GM12878 (cell line): ENCODE measurements at regions not wholly inside any gene's neighbourhood (a gene's known extent, or its start where the extent isn't known, plus 50 kb on each side); places are given as distances from the start of the nearest gene placed in this dataset.

ENCODE experiments used
- ATAC-seq: fragments of 200-7000 bp; cut with Tn5 transposase; 3 replicates; pipeline ENCODE4 v1.9.1; 2020; ENCODE audit warnings: mild to moderate bottlenecking, moderate library complexity
- BruUV-seq: library from RNA; stranded (reverse); fragments of 400-500 nt; replicated peaks from 2 replicates; lab custom pipeline; 2021; lab: Mats Ljungman, UMichigan
- CTCF ChIA-PET: fragments of 300-600 bp; sonication (Branson Sonifier 250); formaldehyde crosslinking; extraction: SDS; loops from one replicate; lab custom pipeline; 2021; ENCODE audit warnings: inconsistent platforms; lab: Yijun Ruan, JAX
- POLR2A ChIA-PET: fragments of 350-600 bp; formaldehyde crosslinking; extraction: SDS; loops from one replicate; lab custom pipeline; 2021; ENCODE audit warnings: inconsistent platforms; lab: Charles Lee
- RAD21 ChIA-PET: fragments of 300-600 bp; sonication (Branson Sonifier 250); formaldehyde crosslinking; loops from one replicate; lab custom pipeline; 2023; ENCODE audit warnings: antibody characterized with exemption; ENCODE audit not compliant: unreplicated experiment; lab: Charles Lee
- SMC1A ChIA-PET: fragments of 300-600 bp; sonication (Branson Sonifier 250); formaldehyde crosslinking; loops from one replicate; lab custom pipeline; 2023; ENCODE audit not compliant: unreplicated experiment, uncharacterized antibody; lab: Charles Lee
- DNase-seq: peaks from one replicate; pipeline ENCODE4 v3.0.0-alpha.2; 2011; ENCODE audit warnings: low read depth, low spot score
- FAIRE-seq: peaks from 3 replicates; lab custom pipeline; 2011; peaks lifted over from hg19 to GRCh38; lab: Jason Lieb, UNC
- H2AFZ ChIP-seq: 2 replicates; pipeline ENCODE4 v1.6.0; 2011; ENCODE audit warnings: low read depth, low read length, control low read depth; ENCODE audit not compliant: control insufficient read depth
- H3K27ac ChIP-seq: 2 replicates; pipeline ENCODE4 v1.5.1; 2011; ENCODE audit warnings: control low read depth; ENCODE audit not compliant: control insufficient read depth, insufficient read depth
- H3K27me3 ChIP-seq, 2 experiments: replicated peaks in 1 of 2; 2 replicates each; pipeline versions ENCODE4 v1.6.0 to v1.6.1; 2011; ENCODE audit warnings: low read length in 1 of 2; ENCODE audit not compliant: control insufficient read depth in 2 of 2, insufficient read depth in 2 of 2
- H3K36me3 ChIP-seq, 2 experiments: 2 replicates each; pipeline ENCODE4 v1.5.1; 2011; ENCODE audit warnings: low read length in 1 of 2; ENCODE audit not compliant: control insufficient read depth in 2 of 2, insufficient read depth in 2 of 2
- H3K4me1 ChIP-seq: 2 replicates; pipeline ENCODE4 v1.6.1; 2011; ENCODE audit warnings: mild to moderate bottlenecking, low read length, moderate library complexity, mixed read lengths; ENCODE audit not compliant: control insufficient read depth, insufficient read depth
- H3K4me2 ChIP-seq: 2 replicates; pipeline ENCODE4 v1.6.0; 2011; ENCODE audit warnings: control low read depth; ENCODE audit not compliant: control insufficient read depth, insufficient read depth
- H3K4me3 ChIP-seq: fragments of 200-600 bp; sonication (generic); 2 replicates; pipeline ENCODE4 v1.5.1; 2016
- H3K79me2 ChIP-seq: 2 replicates; pipeline ENCODE4 v1.6.0; 2011; ENCODE audit warnings: low read length; ENCODE audit not compliant: control insufficient read depth, insufficient read depth
- H3K9ac ChIP-seq: 2 replicates; pipeline ENCODE4 v1.8.0; 2011; ENCODE audit warnings: low read length, control low read depth, mixed read lengths; ENCODE audit not compliant: control insufficient read depth, insufficient read depth
- H3K9me3 ChIP-seq: replicated peaks from 3 replicates; pipeline ENCODE4 v1.5.1; 2011; ENCODE audit warnings: mild to moderate bottlenecking, low read length; ENCODE audit not compliant: control insufficient read depth, insufficient read depth
- H4K20me1 ChIP-seq: 2 replicates; pipeline ENCODE4 v1.6.0; 2011; ENCODE audit not compliant: control insufficient read depth, insufficient read depth
- CREM ChIP-seq: IDR thresholded peaks from 2 replicates; pipeline ENCODE4 v1.6.1; 2014; ENCODE audit warnings: antibody characterized with exemption, low read depth
- E2F8 ChIP-seq: fragments of 450-650 bp; IDR thresholded peaks from 2 replicates; pipeline ENCODE4 v1.6.1; 2018; ENCODE audit warnings: mild to moderate bottlenecking, low read depth, moderate library complexity; ENCODE audit not compliant: partially characterized antibody
- EED ChIP-seq: sonication (generic); IDR thresholded peaks from 2 replicates; pipeline ENCODE4 v1.6.1; 2016; ENCODE audit warnings: antibody characterized with exemption, low read depth
- EZH2 ChIP-seq: IDR thresholded peaks from 2 replicates; pipeline ENCODE4 v1.6.1; 2012; ENCODE audit warnings: low read depth, mild to moderate bottlenecking, control low read depth, inconsistent platforms, low read length, borderline replicate concordance; ENCODE audit not compliant: control insufficient read depth
- KDM1A ChIP-seq: fragments of 200-600 bp; sonication (generic); IDR thresholded peaks from 2 replicates; pipeline ENCODE4 v1.6.1; 2016; ENCODE audit warnings: borderline replicate concordance
- NFIC ChIP-seq: IDR thresholded peaks from 2 replicates; pipeline ENCODE4 v1.6.1; 2012; ENCODE audit warnings: low read depth, mild to moderate bottlenecking, inconsistent platforms, low read length, moderate library complexity
- NFYA ChIP-seq: IDR thresholded peaks from 2 replicates; pipeline ENCODE4 v1.6.1; 2011; ENCODE audit warnings: low read depth, mild to moderate bottlenecking, low read length, improper control_type of control experiment, borderline replicate concordance
- PBX3 ChIP-seq: IDR thresholded peaks from 2 replicates; pipeline ENCODE4 v1.6.1; 2011; ENCODE audit warnings: mild to moderate bottlenecking, low read depth, low read length, moderate library complexity; ENCODE audit not compliant: insufficient replicate concordance
- PKNOX1 ChIP-seq: fragments of 450-650 bp; IDR thresholded peaks from 2 replicates; pipeline ENCODE4 v1.6.1; 2016; ENCODE audit warnings: mild to moderate bottlenecking
- RFX5 ChIP-seq: IDR thresholded peaks from 2 replicates; pipeline ENCODE4 v1.6.1; 2011; ENCODE audit warnings: low read depth, low read length, improper control_type of control experiment
- SIX5 ChIP-seq: IDR thresholded peaks from 2 replicates; pipeline ENCODE4 v1.6.1; 2011; ENCODE audit warnings: mild to moderate bottlenecking, low read depth, low read length, moderate library complexity; ENCODE audit not compliant: severe bottlenecking
- ZBTB33 ChIP-seq: fragments of 450-650 bp; IDR thresholded peaks from 2 replicates; pipeline ENCODE4 v1.6.1; 2017; ENCODE audit warnings: mild to moderate bottlenecking
- WGBS: methylation state at CpG from one replicate; pipeline ENCODE4 v1.1.6; 2016; ENCODE audit warnings: low lambda C conversion rate; ENCODE audit not compliant: insufficient replicate concordance, insufficient coverage; ENCODE audit errors: missing lambda C conversion rate; 5-methylcytosine and 5-hydroxymethylcytosine counted together
- in situ Hi-C: fragments of 300-500 bp; cut with MboI; formaldehyde crosslinking; loops from 9 replicates; pipeline ENCODE4 v1.14.3; 2018; ENCODE audit warnings: mixed read lengths
- intact Hi-C: fragments of 100-400 bp; cut with micrococcal nuclease; formaldehyde crosslinking; loops from one replicate; pipeline ENCODE4 v1.14.2; 2022; ENCODE audit not compliant: unreplicated experiment

GRCh38 chr14:54197369-54197768 lies 199.4 kb upstream of the CDKN3 start:
- WGBS = 0% methylated on average over 1 of the region's 1 CpG
- Histone ChIP-seq H4K20me1 (no peaks in the 10 kb centered on the region), H3K9me3 (no peaks in the 10 kb centered on the region), H3K27ac (no peak overlapping the region), H3K79me2 (no peaks in the 10 kb centered on the region), H3K4me2 (no peak overlapping the region), H3K27me3 (no peaks in the 10 kb centered on the region), H2AFZ (no peak overlapping the region), H3K4me3 (no peak overlapping the region), H3K36me3 (no peaks in the 10 kb centered on the region)
- no TSS peak for BruUV-seq
- ChIA-PET RAD21 (no interaction called here), CTCF (no interaction called here)
- intact Hi-C loops = no loop called here
- ATAC-seq (no peak), DNase-seq (no peak), FAIRE-seq (no peak)
- TF ChIP-seq NFYA (no peak), CREM (no peak), ZBTB33 (no peak), RFX5 (no peak), EED (no peak), KDM1A (no peak), SIX5 (no peak), E2F8 (no peak), EZH2 (no peak), PBX3 (no peak), NFIC (no peak), PKNOX1 (no peak)
- TF ChIP-seq, all 136 proteins: peak for 0
- in situ Hi-C loops = no loop called here
- Histone ChIP-seq H3K9ac (no peak overlapping the region), H3K4me1 (no peaks in the 10 kb centered on the region)
- SMC1A ChIA-PET = no interaction called here
- POLR2A ChIA-PET = no interaction called here
